ENCODE measurements at regions not wholly inside any gene's neighbourhood (a gene's known extent, or its start where the extent isn't known, plus 50 kb on each side); places are given as distances from the start of the nearest gene placed in this dataset.

DNA sequence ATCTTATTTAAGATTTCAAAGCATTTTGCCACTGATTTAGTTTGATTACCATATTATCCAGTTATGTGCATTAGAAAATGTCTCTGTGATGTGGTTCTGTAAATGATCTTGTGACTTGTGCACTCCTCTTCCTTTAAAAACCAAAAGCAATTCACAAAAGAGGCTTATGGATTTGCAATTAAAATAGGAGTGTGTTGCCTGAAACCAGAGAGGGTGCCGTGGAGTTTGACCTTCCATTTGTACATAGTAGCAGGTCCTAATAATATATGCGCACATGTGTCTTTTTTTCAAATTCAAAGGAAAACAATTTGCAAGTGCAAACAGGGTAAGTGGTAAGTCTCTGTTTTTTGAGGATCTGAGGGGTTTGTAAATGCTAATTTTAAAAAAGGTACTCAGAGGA is 470.9 kb downstream of the VRK1 start:
- Mint-ChIP-seq H3K9me3 (peaks cover 47% of the 10 kb centered on the region), H3K27me3 (ENCODE audit: insufficient read depth) (peaks cover 2% of the 10 kb centered on the region), H3K4me1 (ENCODE audit: low read depth) (no peaks in the 10 kb centered on the region), H3K36me3 (ENCODE audit: low read depth) (no peaks in the 10 kb centered on the region; the same call in 1 of the 2 replicates), H3K4me3 (no peak overlapping the region), H3K27ac (no peak overlapping the region)
- TF ChIP-seq, protein P1, sequence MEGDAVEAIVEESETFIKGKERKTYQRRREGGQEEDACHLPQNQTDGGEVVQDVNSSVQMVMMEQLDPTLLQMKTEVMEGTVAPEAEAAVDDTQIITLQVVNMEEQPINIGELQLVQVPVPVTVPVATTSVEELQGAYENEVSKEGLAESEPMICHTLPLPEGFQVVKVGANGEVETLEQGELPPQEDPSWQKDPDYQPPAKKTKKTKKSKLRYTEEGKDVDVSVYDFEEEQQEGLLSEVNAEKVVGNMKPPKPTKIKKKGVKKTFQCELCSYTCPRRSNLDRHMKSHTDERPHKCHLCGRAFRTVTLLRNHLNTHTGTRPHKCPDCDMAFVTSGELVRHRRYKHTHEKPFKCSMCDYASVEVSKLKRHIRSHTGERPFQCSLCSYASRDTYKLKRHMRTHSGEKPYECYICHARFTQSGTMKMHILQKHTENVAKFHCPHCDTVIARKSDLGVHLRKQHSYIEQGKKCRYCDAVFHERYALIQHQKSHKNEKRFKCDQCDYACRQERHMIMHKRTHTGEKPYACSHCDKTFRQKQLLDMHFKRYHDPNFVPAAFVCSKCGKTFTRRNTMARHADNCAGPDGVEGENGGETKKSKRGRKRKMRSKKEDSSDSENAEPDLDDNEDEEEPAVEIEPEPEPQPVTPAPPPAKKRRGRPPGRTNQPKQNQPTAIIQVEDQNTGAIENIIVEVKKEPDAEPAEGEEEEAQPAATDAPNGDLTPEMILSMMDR (IDR thresholded peaks at IDR 0.05) = no peak
- no peak for DNase-seq

DNA sequence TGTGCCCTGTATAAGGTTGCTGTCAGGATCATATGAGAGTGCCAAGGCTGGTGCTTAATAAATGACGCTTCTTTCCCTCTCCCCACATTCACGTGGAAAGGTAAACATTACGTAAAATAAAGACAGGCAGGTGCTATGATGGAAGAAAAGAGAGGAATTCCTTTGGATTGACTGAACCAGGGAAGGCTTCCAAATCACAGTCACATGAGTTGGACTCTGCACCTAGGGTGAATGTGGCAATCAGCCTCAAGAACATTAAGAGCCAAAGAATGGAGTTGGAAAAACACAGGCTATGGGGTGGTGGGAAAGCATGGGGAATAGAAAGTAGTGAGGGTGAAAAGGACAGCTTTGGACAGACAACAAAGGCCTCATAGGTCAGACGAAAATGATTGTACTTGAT is 473.1 kb downstream of the VRK1 start:
- Mint-ChIP-seq H3K36me3 (ENCODE audit: low read depth) (no peaks in the 10 kb centered on the region; the same call in 1 of the 2 replicates), H3K4me1 (ENCODE audit: low read depth) (no peaks in the 10 kb centered on the region), H3K27ac (no peak overlapping the region), H3K4me3 (no peak overlapping the region), H3K27me3 (ENCODE audit: insufficient read depth) (peaks cover 2% of the 10 kb centered on the region), H3K9me3 (peaks cover 57% of the 10 kb centered on the region)
- TF ChIP-seq, protein P1 (IDR thresholded peaks at IDR 0.05) = no peak
- no peak for DNase-seq

DNA sequence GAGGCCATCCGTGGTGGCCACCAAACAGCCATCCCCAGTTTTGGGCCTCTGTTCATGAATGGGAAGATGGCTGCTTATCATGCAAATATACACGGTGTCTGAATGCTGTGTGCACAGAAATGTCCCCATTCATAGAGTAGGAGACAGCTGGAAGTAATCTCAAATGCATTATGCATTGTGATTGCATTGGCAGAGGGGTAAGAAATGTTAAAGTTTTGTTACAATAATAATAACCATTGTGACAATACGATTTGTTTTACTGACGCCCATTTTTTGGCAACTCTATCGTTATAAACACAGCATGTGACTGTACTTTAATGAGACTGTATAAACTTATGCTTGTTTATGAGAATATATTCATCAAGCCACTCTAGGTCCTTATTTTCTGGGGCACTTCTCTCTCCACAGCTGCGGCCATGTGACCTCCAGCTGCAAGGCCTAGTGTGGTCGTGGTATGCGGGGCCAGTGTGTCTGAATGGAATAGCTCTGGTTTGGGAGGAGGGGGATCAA is 474.3 kb downstream of the VRK1 start:
- Mint-ChIP-seq H3K4me1 (ENCODE audit: low read depth) (no peaks in the 10 kb centered on the region), H3K27ac (no peak overlapping the region), H3K36me3 (ENCODE audit: low read depth) (no peaks in the 10 kb centered on the region; the same call in 1 of the 2 replicates), H3K27me3 (ENCODE audit: insufficient read depth) (peaks cover 2% of the 10 kb centered on the region), H3K4me3 (no peak overlapping the region), H3K9me3 (peaks cover 57% of the 10 kb centered on the region)
- no peak for DNase-seq
- TF ChIP-seq, protein P1 (IDR thresholded peaks at IDR 0.05) = no peak

DNA sequence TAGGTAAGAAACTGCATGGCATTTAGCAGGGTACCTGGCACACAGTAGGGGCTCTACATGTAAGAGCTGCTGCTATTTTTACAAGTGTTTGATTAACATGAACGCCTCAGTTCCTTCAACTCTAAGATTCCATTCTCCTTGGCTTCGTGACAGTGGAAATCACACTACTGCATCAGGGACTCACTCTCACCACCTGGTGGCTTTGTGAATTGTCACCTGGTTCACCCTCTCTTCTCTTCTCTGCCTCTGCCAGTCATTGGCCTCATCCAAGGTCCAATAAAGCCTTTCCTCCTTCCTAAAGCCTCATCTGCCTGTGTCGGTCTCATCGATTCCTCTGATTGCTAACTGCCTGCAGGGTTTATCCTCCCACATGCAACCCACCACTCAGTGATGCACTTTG is 476.4 kb downstream of the VRK1 start:
- Mint-ChIP-seq H3K9me3 (peaks cover 69% of the 10 kb centered on the region), H3K4me1 (ENCODE audit: low read depth) (no peaks in the 10 kb centered on the region), H3K27ac (no peak overlapping the region), H3K36me3 (ENCODE audit: low read depth) (no peaks in the 10 kb centered on the region; the same call in 1 of the 2 replicates), H3K4me3 (no peak overlapping the region), H3K27me3 (ENCODE audit: insufficient read depth) (peaks cover 2% of the 10 kb centered on the region)
- no peak for DNase-seq
- TF ChIP-seq, protein P1 (IDR thresholded peaks at IDR 0.05) = no peak

DNA sequence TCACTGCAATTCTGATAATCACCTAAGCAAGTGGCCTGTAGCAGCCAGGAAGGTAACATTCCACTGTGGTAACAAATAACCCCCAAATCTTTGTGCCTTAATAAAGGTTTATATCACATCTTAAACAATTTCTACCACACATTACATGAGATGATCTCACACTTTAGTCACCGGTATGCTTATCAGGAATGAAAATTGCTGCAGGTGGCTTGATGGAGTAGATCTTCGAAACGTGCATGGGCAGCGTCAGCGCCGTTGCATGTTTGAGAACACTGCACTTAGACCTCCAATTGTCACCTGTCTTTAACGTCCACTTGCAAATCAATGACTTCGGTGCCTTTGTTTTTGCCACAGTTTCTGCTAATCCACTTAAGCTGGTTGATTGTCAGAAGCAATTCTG is 477.4 kb downstream of the VRK1 start:
- peaks cover 3% of the 10 kb centered on the region for H3K27me3 Mint-ChIP-seq (ENCODE audit: insufficient read depth)
- H3K9me3 Mint-ChIP-seq = peaks cover 66% of the 10 kb centered on the region
- TF ChIP-seq, protein P1 (IDR thresholded peaks at IDR 0.05) = no peak
- no peak for DNase-seq
- H3K36me3 Mint-ChIP-seq (ENCODE audit: low read depth) = no peaks in the 10 kb centered on the region; the same call in 1 of the 2 replicates
- no peak overlapping the region for H3K27ac Mint-ChIP-seq
- H3K4me1 Mint-ChIP-seq (ENCODE audit: low read depth) = no peaks in the 10 kb centered on the region
- H3K4me3 Mint-ChIP-seq = no peak overlapping the region

DNA sequence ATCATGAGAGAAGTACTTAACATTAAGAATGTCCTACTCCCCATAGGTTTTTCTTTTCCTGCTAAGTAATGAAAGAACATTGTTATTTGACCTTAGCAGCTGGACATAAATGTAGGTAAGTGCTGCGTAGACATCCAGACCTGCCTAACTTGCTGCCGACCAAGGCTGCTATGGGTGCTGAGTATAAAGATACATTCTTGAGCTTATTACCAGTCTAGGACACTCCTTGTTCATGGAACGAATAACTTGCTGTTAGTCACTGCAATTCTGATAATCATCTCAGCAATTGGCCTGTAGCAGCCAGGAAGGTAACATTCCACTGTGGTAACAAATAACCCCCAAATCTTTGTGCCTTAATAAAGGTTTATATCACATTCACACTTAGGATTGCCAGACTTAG is 478.1 kb downstream of the VRK1 start:
- no peak overlapping the region for H3K27ac Mint-ChIP-seq

More for the DNA sequence above, 478.1 kb downstream of the VRK1 start:
- TF ChIP-seq, protein P1 (IDR thresholded peaks at IDR 0.05) = no peak
- Mint-ChIP-seq H3K27me3 (ENCODE audit: insufficient read depth) (peaks cover 6% of the 10 kb centered on the region), H3K4me3 (no peak overlapping the region), H3K4me1 (ENCODE audit: low read depth) (no peaks in the 10 kb centered on the region), H3K9me3 (peaks cover 70% of the 10 kb centered on the region), H3K36me3 (ENCODE audit: low read depth) (no peaks in the 10 kb centered on the region; the same call in 1 of the 2 replicates)
- DNase-seq = no peak
